Panc1 (cell line): ENCODE measurements at regions not wholly inside any gene's neighbourhood (a gene's known extent, or its start where the extent isn't known, plus 50 kb on each side); places are given as distances from the start of the nearest gene placed in this dataset.

ENCODE experiments used
- ATAC-seq: fragments of 200-7000 bp; cut with Tn5 transposase; 2 replicates; pipeline ENCODE4 v1.9.1; 2020; ENCODE audit warnings: mild to moderate bottlenecking, moderate library complexity
- BruUV-seq: library from RNA; stranded (reverse); fragments of 400-500 nt; replicated peaks from 2 replicates; lab custom pipeline; 2021; lab: Mats Ljungman, UMichigan
- CTCF ChIA-PET: fragments of 300-600 bp; sonication (Branson Sonifier 250); formaldehyde crosslinking; loops from one replicate; lab custom pipeline; 2022; ENCODE audit warnings: antibody characterized with exemption; lab: Charles Lee
- POLR2A ChIA-PET: fragments of 300-600 bp; sonication (Branson Sonifier 250); formaldehyde crosslinking; loops from one replicate; lab custom pipeline; 2022; ENCODE audit warnings: antibody characterized with exemption; lab: Charles Lee
- DNase-seq: peaks from one replicate; pipeline ENCODE4 v3.0.0-alpha.2; 2010; ENCODE audit warnings: low read depth, low spot score
- H3K27ac ChIP-seq: 2 replicates; pipeline ENCODE4 v1.5.1; 2011; ENCODE audit warnings: mild to moderate bottlenecking, low read length, inconsistent platforms
- H3K27me3 ChIP-seq: fragments of 200-500 bp; sonication (Bioruptor generic); 2 replicates; pipeline ENCODE4 v1.6.0; 2014; ENCODE audit warnings: low read length, inconsistent platforms; ENCODE audit not compliant: control insufficient read depth, insufficient read depth
- H3K36me3 ChIP-seq: fragments of 200-500 bp; sonication (Bioruptor generic); 2 replicates; pipeline ENCODE4 v1.5.1; 2014; ENCODE audit warnings: inconsistent platforms, mild to moderate bottlenecking, low read length, moderate library complexity; ENCODE audit not compliant: control insufficient read depth, insufficient read depth
- H3K4me1 ChIP-seq: 2 replicates; pipeline ENCODE4 v1.5.1; 2011; ENCODE audit warnings: inconsistent platforms, mild to moderate bottlenecking, low read length, moderate library complexity; ENCODE audit not compliant: control insufficient read depth, insufficient read depth
- H3K4me3 ChIP-seq, 2 experiments: 2 replicates each; pipeline ENCODE4 v1.5.1; 2011 to 2012; ENCODE audit warnings: low read depth in 2 of 2, low read length in 2 of 2, mild to moderate bottlenecking in 2 of 2, inconsistent platforms in 1 of 2, moderate library complexity in 1 of 2
- H3K9me3 ChIP-seq: fragments of 200-500 bp; sonication (Bioruptor generic); 2 replicates; pipeline ENCODE4 v1.5.1; 2014; ENCODE audit warnings: low read depth, mild to moderate bottlenecking, inconsistent platforms, low read length, moderate library complexity; ENCODE audit not compliant: control insufficient read depth, insufficient read depth
- CTCF ChIP-seq: fragments of 450-650 bp; IDR thresholded peaks from 2 replicates; pipeline ENCODE4 v1.5.1; 2017; ENCODE audit warnings: mild to moderate bottlenecking
- POLR2AphosphoS5 ChIP-seq: IDR thresholded peaks from 2 replicates; pipeline ENCODE4 v1.6.1; 2012; ENCODE audit warnings: mild to moderate bottlenecking, low read depth, low read length, moderate library complexity
- REST ChIP-seq, 2 experiments: IDR thresholded peaks; 2 replicates each; pipeline ENCODE4 v1.6.1; 2011 to 2012; ENCODE audit warnings: low read depth in 2 of 2, control low read depth in 1 of 2, low read length in 1 of 2, mild to moderate bottlenecking in 1 of 2, moderate library complexity in 1 of 2; ENCODE audit not compliant: insufficient read depth in 1 of 2
- SIN3A ChIP-seq: IDR thresholded peaks from 2 replicates; pipeline ENCODE4 v1.6.1; 2012; ENCODE audit warnings: low read depth, mild to moderate bottlenecking, low read length, moderate library complexity, borderline replicate concordance; ENCODE audit not compliant: insufficient read depth
- TCF7L2 ChIP-seq: IDR thresholded peaks from 2 replicates; pipeline ENCODE4 v1.6.1; 2011; ENCODE audit warnings: mild to moderate bottlenecking, low read depth, low read length, inconsistent platforms
- in situ Hi-C: cut with HindIII; loops from 2 replicates; pipeline ENCODE4 v1.10.0; 2016; ENCODE audit warnings: low sequenced_read_pairs, low pct_unique_long_range_greater_than_20kb
- intact Hi-C: fragments of 100-400 bp; cut with micrococcal nuclease; formaldehyde crosslinking; loops from one replicate; pipeline ENCODE4 v1.10.0; 2022; ENCODE audit not compliant: unreplicated experiment

- H3K27ac ChIP-seq = no peak overlapping the region
- no peaks in the 10 kb centered on the region for H3K27me3 ChIP-seq
- H3K36me3 ChIP-seq = no peaks in the 10 kb centered on the region
- POLR2A ChIA-PET = no interaction called here
- no peak overlapping the region for H3K4me3 ChIP-seq
- CTCF ChIA-PET = no interaction called here
- no peaks in the 10 kb centered on the region for H3K9me3 ChIP-seq
- in situ Hi-C loops = no loop called here
- BruUV-seq = no TSS peak
- H3K4me1 ChIP-seq = 0 out of 2 replicates have a peak, but pooled peaks cover 5% of the 10 kb centered on the region
- ATAC-seq (no peak), DNase-seq (no peak)
- TF ChIP-seq CTCF (no peak), REST (IDR thresholded peaks at IDR 0.05; ENCODE audit: insufficient read depth in 1 of 2, low read depth in 2 of 2, low read length in 1 of 2) (no peak), SIN3A (no peak)
- intact Hi-C loops = no loop called here
Observed at GRCh38 chr3:194251007-194251406, 100.1 kb downstream of the CPN2 start.

- Histone ChIP-seq H3K36me3 (no peaks in the 10 kb centered on the region), H3K9me3 (no peaks in the 10 kb centered on the region), H3K4me1 (0 out of 2 replicates have a peak, but pooled peaks cover 5% of the 10 kb centered on the region), H3K4me3 (no peak overlapping the region), H3K27me3 (no peaks in the 10 kb centered on the region), H3K27ac (no peak overlapping the region)
- intact Hi-C loops = no loop called here
- TF ChIP-seq REST (IDR thresholded peaks at IDR 0.05; ENCODE audit: insufficient read depth in 1 of 2, low read depth in 2 of 2, low read length in 1 of 2) (no peak), SIN3A (no peak), CTCF (no peak), TCF7L2 (no peak), POLR2AphosphoS5 (no peak)
- BruUV-seq = no TSS peak
- POLR2A ChIA-PET = no interaction called here
- CTCF ChIA-PET = no interaction called here
- in situ Hi-C loops = no loop called here
- no peak for ATAC-seq
- DNase-seq = no peak
Observed at GRCh38 chr3:194251461-194251860, 99.7 kb downstream of the CPN2 start.
